ENCODE measurements at regions not wholly inside any gene's neighbourhood (a gene's known extent, or its start where the extent isn't known, plus 50 kb on each side); places are given as distances from the start of the nearest gene placed in this dataset.
"Not testable (repeated sequence)": the region's sequence is repeated elsewhere in the genome, so short reads cannot be mapped to it uniquely, and the experiment has no call there.

DNA sequence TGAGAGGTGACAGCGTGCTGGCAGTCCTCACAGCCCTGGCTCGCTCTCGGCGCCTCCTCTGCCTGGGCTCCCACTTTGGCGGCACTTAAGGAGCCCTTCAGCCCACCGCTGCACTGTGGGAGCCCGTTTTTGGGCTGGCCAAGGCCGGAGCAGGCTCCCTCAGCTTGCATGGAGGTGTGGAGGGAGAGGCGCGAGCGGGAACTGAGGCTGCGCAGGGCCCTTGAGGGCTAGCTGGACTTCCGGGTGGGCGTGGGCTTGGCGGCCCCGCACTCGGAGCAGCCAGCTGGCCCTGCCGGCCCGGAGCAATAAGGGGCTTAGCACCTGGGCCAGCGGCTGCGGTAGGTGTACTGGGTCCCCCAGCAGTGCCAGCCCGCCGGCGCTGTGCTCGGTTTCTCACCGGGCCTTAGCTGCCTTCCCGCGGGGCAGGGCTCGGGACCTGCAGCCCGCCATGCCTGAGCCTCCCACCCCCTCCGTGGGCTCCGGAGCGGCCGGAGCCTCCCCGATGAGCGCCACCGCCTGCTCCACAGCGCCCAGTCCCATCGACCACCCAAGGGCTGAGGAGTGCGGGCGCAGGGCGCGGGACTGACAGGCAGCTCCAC, 401.6 kb upstream of the LMO3 start:
- not testable (repeated sequence) for TF ChIP-seq CTCF, POLR2A, EP300 (IDR thresholded peaks at IDR 0.05)
